Renal cortex interstitium (tissue), 11 donors: ENCODE measurements at regions not wholly inside any gene's neighbourhood (a gene's known extent, or its start where the extent isn't known, plus 50 kb on each side); places are given as distances from the start of the nearest gene placed in this dataset.
"Not testable (repeated sequence)": the region's sequence is repeated elsewhere in the genome, so short reads cannot be mapped to it uniquely, and the experiment has no call there.

ENCODE experiments used
- DNase-seq, 11 donors: peaks; one replicate each; pipeline ENCODE4 v3.0.0-alpha.2; 2013; ENCODE audit warnings: low read depth in 9 of 11, low spot score in 4 of 11; ENCODE audit errors: extremely low read depth in 1 of 11

- DNase-seq, result peak in 3 of 11 donors; percentile 13 to 25 (median 21)
These were observed 339.3 kb downstream of the NKX6-1 start for GRCh38 chr4:84159762-84160161.

DNA sequence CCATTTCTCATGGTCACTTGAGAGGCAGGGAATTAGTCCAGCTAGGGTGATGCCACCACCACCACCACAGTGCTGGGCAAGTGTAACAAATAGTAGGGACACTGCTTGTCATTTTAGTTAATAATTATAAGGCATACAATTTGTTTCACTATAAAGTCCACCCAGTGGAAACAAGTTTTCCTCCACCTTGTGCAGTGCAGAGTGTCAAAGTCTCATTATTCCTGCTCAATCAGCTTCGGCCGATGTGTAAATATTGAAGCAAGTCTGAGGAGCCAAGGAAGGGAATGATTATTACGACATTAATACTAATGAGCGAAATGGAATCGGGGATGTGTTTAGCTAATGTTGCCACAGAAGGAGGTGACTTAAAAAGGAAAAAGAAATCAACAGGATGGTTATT, 340.4 kb downstream of the NKX6-1 start:
- no peak for DNase-seq

- DNase-seq, result no peak
These were observed 347.5 kb downstream of the NKX6-1 start for GRCh38 chr4:84151574-84151973.

GRCh38 chr4:84150177-84150576, 348.9 kb downstream of the NKX6-1 start:
- DNase-seq, result no peak

- DNase-seq, result no peak
These were observed 351.3 kb downstream of the NKX6-1 start for GRCh38 chr4:84147831-84148230.

GRCh38 chr4:84146300-84146959, 352.7 kb downstream of the NKX6-1 start:
- peak in 1 of 11 donors; percentile 8 for DNase-seq

- no peak for DNase-seq
These were observed 353.9 kb downstream of the NKX6-1 start for GRCh38 chr4:84145176-84145575.

GRCh38 chr4:84126911-84127310, 372.2 kb downstream of the NKX6-1 start:
- DNase-seq, result not testable (repeated sequence)

DNA sequence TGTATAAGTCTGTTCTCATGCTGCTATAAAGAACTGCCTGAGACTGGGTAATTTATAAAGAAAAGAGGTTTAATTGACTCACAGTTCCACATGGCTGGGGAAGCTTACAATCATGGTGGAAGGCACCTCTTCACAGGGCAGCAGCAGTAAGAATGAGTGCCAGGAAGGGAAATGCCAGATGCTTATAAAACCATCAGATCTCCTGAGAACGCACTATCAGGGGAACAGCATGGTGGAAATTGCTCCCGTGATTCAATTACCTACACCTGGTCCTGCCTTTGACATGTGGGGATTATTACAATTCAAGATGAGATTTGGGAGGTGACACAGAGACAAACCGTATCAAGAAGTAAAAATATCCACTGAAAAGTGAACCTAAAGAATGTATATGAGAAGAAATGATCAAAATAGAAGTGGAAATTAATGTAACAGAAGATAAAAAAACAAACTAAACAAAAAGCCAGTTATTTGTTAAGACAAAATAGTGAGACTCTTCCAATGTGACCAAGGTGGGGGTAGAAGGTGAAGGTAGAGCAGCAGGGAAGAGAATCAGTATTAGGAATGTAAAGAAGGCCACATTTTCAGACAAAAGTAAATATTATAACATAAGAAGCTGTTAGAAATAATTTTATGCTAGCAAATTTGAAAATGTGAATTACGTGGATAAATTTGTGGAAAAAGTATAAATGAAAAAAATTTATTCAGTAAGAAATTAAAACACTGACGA, 372.9 kb downstream of the NKX6-1 start:
- no peak for DNase-seq

- DNase-seq, result no peak
These were observed 389.1 kb downstream of the NKX6-1 start for GRCh38 chr4:84110040-84110439.

- not testable (repeated sequence) for DNase-seq
These were observed 397.2 kb downstream of the NKX6-1 start for GRCh38 chr4:84101653-84102625.

DNA sequence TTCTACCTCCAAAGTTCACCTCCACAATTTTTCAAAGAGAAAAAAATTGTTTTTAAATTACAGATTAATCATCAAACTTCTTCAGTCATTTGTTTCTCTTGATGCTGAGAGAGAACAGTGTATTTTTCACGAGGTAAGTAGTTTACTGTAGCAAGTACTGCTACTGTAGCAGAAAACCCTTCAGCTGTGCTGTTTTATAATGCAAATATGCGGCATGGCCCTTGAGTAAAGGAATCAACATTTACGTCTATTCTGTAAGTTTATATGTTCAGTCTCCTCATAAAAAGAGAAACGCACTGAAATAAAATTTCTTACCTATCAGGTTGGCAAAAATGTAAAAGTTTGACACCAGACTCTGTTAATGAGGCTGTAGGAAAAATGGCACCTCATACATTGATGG, 399.0 kb downstream of the NKX6-1 start:
- DNase-seq, result no peak

- DNase-seq, result peak in 2 of 11 donors; percentile 5 to 8
These were observed 399.5 kb downstream of the NKX6-1 start for GRCh38 chr4:84099599-84099998.

DNA sequence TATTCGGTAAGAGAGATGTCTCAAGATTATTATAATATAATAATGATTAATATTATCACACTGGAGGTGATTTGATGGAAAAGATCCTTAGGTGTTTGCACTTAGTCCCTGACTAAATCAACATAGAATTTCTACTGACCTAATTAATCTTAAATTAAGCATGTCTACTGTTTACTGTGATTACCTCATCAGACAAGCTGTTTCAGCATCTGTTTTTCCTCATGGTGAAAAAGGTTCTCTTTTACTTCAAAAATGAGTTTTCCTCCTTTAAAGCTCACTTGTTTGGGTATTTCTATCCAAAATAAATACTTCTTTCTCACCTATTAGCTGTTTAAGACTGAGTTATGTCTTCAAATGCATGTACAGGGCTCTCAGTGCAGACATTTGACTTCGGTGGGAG, 407.8 kb downstream of the NKX6-1 start:
- DNase-seq, result no peak

DNA sequence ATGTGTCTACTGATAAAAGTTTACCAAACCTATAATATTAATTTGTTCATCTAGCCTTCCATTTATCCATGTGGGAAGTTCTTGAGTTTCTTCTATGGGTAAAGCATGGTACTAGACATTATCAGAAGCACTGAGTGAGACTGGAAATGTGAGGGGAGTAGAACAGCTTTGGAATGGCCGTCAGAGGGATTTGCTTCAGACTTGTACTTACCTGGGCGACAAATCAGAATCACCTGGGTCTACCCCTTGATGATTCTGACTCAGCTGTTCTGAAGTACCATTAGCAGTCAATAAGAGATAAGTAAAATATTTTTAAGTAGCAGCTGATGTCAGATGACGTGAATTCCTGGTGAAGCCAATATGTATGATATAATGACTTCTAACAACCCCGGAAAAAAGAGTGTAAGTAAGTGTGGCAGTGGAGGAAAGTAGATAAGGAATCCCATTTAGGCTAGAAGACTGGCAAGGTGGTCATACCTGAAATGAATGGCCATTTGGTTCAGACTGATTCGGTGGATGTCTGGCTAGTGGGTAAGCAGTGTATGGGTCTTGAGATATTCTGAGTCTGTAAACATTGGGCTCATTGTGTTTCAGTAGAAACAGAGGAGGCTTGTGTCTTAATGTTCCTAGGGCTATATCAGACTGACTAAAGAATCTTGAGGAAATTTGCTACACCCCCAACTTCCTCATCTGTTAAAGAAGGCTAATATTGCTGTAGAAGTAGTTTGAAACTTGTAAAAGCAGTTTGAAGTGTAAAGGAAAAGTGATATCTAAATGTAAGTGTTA, 409.2 kb downstream of the NKX6-1 start:
- DNase-seq, result no peak

- no peak for DNase-seq
These were observed 413.1 kb downstream of the NKX6-1 start for GRCh38 chr4:84085986-84086385.

GRCh38 chr4:84070289-84070688, 428.8 kb downstream of the NKX6-1 start:
- peak in 9 of 11 donors; percentile 9 to 62 (median 36) for DNase-seq

GRCh38 chr4:84063619-84064018, 435.5 kb downstream of the NKX6-1 start:
- no peak for DNase-seq

DNA sequence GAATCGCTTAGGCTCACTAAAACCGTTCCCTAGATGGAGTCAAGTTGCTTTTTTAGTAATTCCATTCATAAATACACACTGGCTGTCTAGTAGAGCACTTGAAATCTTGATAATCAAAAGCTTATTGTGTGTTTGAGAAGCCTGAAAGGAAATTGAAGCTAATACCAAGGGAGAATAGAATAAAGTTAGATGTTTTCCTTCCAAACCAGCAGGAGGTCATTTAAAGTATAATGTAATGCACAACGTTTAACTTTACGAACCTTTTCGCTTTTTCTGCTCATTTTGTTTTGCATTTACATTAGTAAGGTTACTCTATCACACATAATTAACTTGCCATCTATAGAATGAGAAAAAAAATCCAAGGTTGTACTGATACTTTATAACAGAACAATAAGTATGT, 440.9 kb downstream of the NKX6-1 start:
- no peak for DNase-seq
